VCaP (cell line): ENCODE measurements at regions not wholly inside any gene's neighbourhood (a gene's known extent, or its start where the extent isn't known, plus 50 kb on each side); places are given as distances from the start of the nearest gene placed in this dataset.

Source experiments
- H3K27ac ChIP-seq: fragments of 450-650 bp; 2 replicates; pipeline ENCODE4 v1.5.1; 2017
- CTCF ChIP-seq: fragments of 450-650 bp; conservative IDR thresholded peaks from 2 replicates; pipeline ENCODE4 v1.5.1; 2017; ENCODE audit warnings: mild to moderate bottlenecking, moderate library complexity

DNA sequence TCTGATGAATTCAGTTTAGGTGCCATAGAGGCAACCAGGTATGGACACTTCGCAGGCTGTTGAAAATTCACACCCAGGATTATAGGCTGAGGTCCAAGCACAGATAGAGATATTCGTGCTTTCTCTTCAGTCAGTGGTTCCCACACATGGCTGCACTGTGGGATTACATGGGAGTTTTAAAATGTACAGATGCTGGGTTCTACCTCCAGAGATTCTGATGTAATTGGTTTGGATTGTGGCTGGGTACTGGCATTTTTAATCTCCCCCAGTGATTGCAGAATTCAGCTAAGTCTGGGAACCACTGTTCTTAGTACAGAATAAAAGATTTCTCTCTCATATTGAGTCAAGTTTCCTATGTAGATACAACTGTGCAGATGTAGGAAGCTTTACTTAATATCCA lies 91.6 kb downstream of the FOXB1 start:
- no peak overlapping the region for H3K27ac ChIP-seq
- TF ChIP-seq CTCF = no peak

- H3K27ac ChIP-seq = no peak overlapping the region
- no peak for TF ChIP-seq CTCF
Observed at GRCh38 chr15:60096157-60096556, 92.0 kb downstream of the FOXB1 start.

- H3K27ac ChIP-seq = no peak overlapping the region
- TF ChIP-seq CTCF = no peak
Observed at GRCh38 chr15:60101416-60101815, 97.3 kb downstream of the FOXB1 start.

- no peak overlapping the region for H3K27ac ChIP-seq
- TF ChIP-seq CTCF = no peak
Observed at GRCh38 chr15:60102748-60103147, 98.6 kb downstream of the FOXB1 start.

DNA sequence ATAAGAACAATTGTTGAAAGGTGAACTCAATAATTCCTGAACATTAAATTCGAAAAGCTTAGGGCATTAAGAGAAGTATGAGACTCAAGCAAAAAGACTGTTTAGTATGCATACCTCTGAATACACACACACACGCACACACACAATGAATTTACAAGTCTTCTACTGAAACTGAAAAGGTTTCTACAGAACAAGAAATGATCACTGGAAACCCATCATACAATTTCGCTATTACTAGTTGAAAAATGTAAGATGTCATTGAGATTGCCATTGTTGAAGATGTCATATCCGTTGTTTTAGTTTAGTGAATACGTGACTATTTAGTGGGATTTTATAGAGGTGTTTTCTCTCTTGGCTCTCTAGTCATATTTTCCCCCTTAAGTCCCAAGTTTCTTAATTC lies 106.8 kb downstream of the FOXB1 start:
- no peak overlapping the region for H3K27ac ChIP-seq
- TF ChIP-seq CTCF = no peak

DNA sequence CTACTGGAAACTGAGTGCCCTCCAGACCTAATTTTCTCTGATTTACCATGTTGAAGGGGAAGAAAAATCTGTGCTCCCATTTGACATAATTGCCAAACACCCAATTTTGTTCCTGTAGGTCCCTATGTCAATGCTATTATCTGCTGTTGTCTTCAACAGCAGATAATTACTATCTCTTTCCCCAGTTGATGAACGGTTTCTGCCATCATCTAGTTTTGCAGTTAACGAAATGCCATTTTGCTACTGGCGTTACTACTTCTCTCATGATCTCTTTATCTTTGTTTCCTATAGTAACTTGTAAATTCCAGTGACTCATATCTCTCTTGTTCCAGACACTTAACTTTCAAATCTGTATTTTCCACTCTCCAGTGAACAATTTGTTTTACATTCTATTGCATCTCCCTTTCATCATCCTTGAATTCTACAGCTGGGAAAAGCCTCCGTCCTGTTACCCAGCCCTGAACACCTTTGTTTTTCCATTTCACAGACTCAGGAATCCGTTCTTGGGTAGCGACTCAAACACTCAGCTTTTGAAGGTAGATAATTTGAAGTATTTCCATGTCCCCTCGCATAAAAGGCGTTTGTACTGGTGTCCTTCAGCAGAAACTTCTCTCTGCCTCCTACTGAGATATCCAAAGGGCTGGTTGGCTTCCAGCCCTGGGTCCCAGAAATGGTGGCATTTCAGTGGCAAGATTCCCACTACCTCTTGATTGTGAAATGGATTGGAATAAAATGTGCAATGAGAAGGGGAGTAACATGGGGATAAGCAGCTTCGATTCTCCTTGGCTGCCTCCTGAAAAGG lies 111.7 kb downstream of the FOXB1 start:
- no peak for TF ChIP-seq CTCF
- H3K27ac ChIP-seq = no peak overlapping the region

GRCh38 chr15:60116456-60117089 lies 112.5 kb downstream of the FOXB1 start:
- no peak for TF ChIP-seq CTCF
- H3K27ac ChIP-seq = no peak overlapping the region
